GM12875 (cell line): ENCODE measurements at regions not wholly inside any gene's neighbourhood (a gene's known extent, or its start where the extent isn't known, plus 50 kb on each side); places are given as distances from the start of the nearest gene placed in this dataset.

Experiments used
- H3K4me3 ChIP-seq: one replicate; pipeline ENCODE4 v1.5.1; 2011; ENCODE audit warnings: low read depth, low read length, control low read depth
- TF ChIP-seq, protein P1 (sequence below): IDR thresholded peaks from 2 replicates; pipeline ENCODE4 v1.5.1; 2011; ENCODE audit warnings: low read depth, mild to moderate bottlenecking, control low read depth, inconsistent platforms, low read length, moderate library complexity, borderline replicate concordance; ENCODE audit not compliant: insufficient read depth

DNA sequence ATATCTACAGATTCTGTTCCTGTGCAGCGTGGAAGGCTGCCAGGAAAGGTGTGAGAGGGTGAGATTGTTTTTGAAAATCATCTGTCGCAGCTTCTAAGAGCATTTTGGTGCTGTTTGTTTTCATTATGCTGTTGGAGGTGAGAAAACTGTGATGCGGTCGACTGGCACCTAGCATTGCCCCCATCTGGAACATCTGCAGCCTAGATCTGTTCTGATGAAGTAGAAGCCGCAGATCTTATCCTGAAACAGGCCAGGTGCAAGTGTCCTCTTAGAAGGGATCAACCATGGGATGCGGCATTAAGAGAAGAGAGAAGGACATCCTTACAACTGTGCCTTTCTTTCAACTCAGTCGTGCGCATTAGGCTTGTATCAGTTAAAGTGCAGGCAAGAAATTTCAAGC, 167.3 kb downstream of the CDH26 start:
- TF ChIP-seq, protein P1, sequence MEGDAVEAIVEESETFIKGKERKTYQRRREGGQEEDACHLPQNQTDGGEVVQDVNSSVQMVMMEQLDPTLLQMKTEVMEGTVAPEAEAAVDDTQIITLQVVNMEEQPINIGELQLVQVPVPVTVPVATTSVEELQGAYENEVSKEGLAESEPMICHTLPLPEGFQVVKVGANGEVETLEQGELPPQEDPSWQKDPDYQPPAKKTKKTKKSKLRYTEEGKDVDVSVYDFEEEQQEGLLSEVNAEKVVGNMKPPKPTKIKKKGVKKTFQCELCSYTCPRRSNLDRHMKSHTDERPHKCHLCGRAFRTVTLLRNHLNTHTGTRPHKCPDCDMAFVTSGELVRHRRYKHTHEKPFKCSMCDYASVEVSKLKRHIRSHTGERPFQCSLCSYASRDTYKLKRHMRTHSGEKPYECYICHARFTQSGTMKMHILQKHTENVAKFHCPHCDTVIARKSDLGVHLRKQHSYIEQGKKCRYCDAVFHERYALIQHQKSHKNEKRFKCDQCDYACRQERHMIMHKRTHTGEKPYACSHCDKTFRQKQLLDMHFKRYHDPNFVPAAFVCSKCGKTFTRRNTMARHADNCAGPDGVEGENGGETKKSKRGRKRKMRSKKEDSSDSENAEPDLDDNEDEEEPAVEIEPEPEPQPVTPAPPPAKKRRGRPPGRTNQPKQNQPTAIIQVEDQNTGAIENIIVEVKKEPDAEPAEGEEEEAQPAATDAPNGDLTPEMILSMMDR, result no peak
- no peak overlapping the region for H3K4me3 ChIP-seq

DNA sequence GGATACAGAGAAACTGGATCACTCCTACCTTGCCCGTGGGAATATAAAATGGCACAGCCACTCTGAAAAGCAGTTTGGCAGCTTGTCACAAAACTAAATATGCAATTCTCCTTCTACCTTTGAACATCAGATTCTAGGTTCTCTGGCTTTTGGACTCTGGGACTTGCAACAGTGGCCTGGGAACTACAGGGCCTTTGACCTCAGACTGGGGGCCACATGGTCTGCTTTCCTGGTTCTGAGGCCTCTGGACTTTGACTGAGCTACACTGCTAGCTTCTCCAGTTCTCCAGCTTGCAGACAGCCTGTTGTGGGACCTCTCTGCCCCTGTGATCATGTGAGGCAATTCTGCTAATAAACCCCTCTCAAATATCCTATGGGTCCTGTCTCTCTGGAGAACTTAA, 168.8 kb downstream of the CDH26 start:
- TF ChIP-seq, protein P1, result no peak
- no peak overlapping the region for H3K4me3 ChIP-seq

DNA sequence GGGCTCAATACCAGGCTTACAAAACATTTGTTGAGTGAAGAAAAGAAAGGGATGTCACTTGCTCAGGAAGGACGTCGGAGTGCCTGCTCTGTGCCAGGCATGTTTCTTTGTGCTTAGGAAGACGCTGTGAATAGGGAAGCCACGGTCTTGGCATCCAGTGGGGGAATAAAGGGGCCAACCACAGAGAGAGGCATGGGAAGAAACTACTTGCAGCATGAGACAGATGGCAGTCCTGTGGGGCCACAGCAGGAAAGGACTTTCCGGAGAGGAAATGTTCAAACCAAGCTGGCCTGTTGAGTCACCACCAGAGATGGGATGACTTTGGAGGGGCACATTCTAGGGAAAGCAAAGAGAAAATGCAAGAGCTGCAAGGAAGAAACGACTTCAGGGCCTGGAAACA, 173.2 kb downstream of the CDH26 start:
- no peak overlapping the region for H3K4me3 ChIP-seq
- TF ChIP-seq, protein P1, result no peak

DNA sequence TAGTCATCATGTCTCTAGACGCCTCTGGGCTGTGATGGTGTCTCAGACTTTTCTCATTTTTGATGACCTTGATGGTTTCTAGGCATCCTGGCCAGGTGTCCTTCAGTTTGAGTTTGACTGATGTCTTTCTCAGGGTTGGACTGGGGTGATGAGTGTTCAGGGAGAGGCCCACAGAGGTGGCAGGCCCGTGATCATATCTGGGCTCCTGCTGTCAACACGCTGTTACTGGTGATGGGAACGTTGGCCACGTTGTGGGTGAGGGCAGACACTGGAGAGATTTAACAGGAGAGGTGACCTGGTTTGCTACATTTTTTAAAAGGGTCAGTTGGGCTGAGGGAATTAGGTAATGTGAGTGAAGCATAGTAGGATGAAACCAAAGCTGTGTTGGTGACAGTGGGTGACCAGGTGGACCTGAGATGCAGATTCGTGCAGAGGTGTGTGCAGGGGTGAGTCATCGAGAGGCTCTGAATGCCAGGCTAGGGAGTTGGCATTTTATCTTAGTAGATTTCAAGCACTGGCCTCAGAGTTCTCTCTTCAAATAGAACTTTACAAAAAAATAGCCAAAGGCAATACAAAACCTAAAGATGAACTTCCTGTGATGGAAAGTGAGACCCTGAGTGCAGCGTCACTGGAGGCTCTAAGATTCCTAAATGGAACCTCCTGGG, 174.1 kb downstream of the CDH26 start:
- TF ChIP-seq, protein P1, result no peak
- H3K4me3 ChIP-seq, result no peak overlapping the region

DNA sequence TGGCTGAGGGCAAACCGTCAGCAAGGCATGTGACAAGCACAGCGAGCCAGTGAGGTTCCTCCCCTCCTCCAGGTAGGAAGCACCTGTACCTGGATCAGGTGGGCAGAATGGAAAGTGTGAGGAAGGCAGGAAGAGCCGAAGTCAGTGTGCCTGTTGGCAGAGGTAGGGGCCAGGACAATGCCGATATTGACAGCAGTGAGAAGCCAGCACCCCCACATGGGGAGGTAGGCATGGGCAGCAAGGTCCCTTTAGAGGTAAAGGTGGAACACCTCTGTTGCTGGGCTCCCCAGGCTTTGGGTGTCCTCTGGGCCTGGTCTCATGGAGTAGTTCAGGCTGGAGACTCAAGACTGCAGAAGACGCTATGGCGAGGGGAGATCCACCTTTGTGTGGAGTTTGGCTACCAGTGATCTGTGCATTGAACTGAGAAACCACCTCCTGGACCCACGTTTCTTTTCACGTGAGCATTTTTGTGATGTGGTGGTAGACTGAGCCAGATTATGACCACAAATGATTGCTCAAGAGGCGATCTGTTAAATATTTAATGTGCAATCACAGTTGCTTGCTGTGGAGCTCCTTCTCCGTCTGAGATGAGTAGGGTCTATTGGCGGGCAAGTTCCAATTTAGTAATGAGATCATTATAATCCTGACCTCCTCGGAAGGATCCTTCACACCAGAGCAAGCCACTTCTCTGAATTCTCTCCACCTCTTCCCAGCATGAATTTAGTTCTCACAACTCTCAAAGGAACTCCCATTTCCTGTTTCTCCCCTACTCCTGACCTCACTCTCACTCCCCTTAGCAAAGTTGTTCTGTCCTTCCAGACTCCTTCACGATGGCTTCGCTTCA, 174.8 kb downstream of the CDH26 start:
- no peak overlapping the region for H3K4me3 ChIP-seq
- TF ChIP-seq, protein P1, result no peak

DNA sequence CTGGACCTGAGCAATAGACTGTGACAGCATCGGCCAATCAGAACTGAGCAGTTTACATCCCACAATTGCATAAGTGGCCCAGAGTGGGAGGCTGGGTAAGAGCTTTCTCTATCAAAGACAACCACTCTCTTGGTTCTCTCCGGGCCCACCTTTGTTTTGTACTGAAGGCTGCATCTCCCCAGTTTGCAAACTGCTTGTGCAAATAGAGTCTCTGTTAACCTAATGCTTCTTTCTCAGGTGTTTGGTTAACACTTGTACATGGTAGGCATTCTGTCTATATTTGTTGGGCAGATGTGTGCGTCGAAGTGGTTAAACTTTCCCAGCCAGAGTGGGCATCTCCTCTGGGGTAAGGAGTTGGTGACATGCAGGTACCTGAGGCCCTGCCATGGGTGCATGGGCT, 177.1 kb downstream of the CDH26 start:
- TF ChIP-seq, protein P1, result no peak
- no peak overlapping the region for H3K4me3 ChIP-seq

DNA sequence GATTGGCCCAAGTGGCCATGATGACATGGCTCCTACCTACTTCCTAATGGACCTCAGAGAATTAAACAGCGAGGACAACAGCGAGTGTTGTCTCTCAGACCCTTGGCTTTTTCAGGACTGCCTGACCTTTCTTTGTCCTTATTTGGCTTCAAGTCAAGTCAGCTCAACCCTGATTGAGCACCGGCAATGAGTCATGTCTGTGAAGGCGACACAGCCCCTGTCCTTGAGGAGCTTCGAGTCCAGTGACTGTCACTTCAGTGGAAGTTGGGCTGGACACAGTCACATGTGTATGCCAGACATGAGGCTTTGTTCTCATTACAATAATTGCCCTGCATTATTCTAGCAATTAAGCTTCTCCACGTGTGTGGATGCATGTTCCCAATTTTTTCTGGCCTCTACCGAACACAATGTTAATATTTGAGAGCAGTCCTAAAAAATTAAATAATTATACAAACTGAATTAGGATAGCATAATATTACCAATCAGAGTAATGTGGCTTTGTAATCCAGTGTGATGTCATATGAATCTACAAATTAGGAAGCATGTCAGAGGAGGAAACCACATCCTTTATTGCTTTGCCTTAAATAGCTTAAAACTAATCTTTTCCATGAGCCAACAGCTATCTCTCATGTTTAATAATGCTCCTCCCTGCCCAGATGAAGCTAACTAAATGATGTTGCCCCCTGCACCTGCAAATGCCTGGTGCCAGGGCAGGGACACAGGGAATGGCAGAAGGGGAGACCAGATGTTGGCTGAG, 178.6 kb downstream of the CDH26 start:
- TF ChIP-seq, protein P1, result no peak

More for the DNA sequence above, 178.6 kb downstream of the CDH26 start:
- no peak overlapping the region for H3K4me3 ChIP-seq
